ENCODE measurements at regions not wholly inside any gene's neighbourhood (a gene's known extent, or its start where the extent isn't known, plus 50 kb on each side); places are given as distances from the start of the nearest gene placed in this dataset.
A peak's percentile ranks its signal among the peaks of the same experiment; 100 is the strongest.
"Not testable (repeated sequence)": the region's sequence is repeated elsewhere in the genome, so short reads cannot be mapped to it uniquely, and the experiment has no call there.

- no peak for DNase-seq
Observed at GRCh38 chr16:9014389-9014788, 50.7 kb upstream of the USP7 start.

GRCh38 chr16:9015489-9015888, 51.8 kb upstream of the USP7 start:
- no peak for DNase-seq

- not testable (repeated sequence) for DNase-seq
Observed at GRCh38 chr16:9016005-9016404, 52.3 kb upstream of the USP7 start.

DNA sequence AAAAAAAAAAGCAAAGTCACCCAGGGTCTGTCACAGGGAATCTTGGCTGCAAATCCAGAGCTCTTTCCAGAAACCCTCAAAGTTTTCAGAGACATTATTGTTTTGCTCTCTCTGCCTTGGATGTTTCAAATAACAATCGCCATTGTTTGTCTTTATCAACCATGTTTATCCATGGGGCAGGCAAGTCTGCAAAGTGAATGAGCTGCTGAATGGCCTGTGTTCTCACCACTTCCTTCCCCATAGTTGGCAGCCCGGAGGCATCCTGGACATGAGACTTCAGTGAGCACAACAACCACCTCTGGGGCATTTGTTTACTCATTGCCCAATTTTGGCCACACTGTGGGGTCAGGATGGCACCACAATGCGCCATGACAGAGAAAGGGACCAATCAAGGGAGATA, 53.1 kb upstream of the USP7 start:
- DNase-seq: no peak

- DNase-seq: no peak
Observed at GRCh38 chr16:9027070-9027799, 63.5 kb upstream of the USP7 start.

GRCh38 chr16:9028491-9028890, 63.0 kb upstream of the HAPSTR1 start:
- DNase-seq: not testable (repeated sequence)

GRCh38 chr16:9031107-9031506, 60.3 kb upstream of the HAPSTR1 start:
- no peak for DNase-seq

DNA sequence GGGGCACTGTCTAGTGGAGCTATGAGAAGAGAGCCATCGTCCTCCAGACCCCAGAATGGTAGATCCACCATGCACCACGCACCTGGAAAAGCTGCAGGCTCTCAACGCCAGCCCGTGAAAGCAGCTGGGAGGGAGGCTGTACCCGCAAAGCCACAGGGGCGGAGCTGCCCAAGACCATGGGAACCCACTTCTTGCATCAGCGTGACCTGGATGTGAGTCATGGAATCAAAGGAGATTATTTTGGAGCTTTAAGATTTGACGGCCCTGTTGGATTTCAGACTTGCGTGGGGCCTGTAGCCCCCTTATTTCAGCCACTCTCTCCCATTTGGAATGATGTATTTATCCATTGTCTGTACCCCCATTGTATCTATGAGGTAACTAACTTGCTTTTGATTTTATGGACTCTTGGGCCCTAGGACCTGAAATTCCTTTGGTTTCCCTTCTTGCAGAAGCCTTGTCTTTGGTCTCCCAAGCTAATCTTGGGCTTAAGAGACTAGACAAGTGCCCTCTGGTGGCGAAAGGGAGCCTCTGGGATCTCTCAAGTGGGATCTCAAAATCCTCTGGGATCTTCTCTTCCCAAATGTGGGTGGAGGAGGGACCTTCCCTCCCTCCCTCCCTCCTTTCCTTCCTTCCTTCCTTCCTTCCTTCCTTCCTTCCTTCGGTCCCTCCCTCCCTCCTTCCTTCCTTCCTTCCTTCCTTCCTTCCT, 58.2 kb upstream of the HAPSTR1 start:
- DNase-seq: peak; percentile 23

- DNase-seq: no peak
Observed at GRCh38 chr16:9034056-9034455, 57.4 kb upstream of the HAPSTR1 start.

DNA sequence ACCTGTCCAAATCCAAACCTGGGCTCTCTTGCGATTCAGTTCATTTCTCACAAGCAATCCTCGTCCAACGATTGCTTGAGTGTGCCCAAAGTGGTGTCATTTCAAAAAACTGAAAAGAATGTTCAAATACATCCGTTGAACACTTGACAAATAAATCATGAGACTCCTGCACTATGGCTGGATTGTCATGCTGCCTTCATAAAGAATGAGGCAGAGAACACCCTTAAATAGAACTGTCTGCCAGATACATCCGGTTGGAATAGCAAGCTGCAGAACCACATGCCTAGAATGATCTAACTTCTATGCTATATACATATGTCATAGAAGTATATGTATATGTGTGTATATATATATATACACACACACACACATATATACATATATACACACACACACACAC, 55.4 kb upstream of the HAPSTR1 start:
- no peak for DNase-seq

DNA sequence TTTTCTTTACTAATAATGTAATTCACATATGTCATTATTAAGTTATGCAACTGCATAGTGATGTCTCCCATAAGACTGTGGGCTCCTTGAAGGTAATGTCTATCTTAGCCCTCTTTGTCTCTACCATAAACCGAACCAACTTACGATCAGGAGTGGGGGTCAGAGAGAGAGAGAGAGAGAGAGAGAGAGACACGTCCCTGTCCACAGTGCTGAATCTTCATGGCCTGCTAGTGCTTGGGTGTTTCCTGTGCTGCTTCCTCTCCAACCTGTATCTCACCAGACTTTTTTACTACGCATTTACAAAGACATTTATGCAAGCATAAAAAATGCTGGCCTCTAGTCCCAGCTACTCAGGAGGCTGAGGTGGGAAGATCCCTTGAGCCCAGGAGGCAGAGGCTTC, 52.2 kb upstream of the HAPSTR1 start:
- DNase-seq: no peak

- DNase-seq: no peak
Observed at GRCh38 chr16:9040800-9041412, 50.5 kb upstream of the HAPSTR1 start.
